ENCODE measurements at regions not wholly inside any gene's neighbourhood (a gene's known extent, or its start where the extent isn't known, plus 50 kb on each side); places are given as distances from the start of the nearest gene placed in this dataset.
"Not testable (repeated sequence)": the region's sequence is repeated elsewhere in the genome, so short reads cannot be mapped to it uniquely, and the experiment has no call there.

- ATAC-seq (ENCODE audit: low FRiP score in 2 of 2): peak; percentile 47 to 79
- not testable (repeated sequence) for H3K27ac ChIP-seq, DNase-seq, H3K9me3 ChIP-seq, H3K36me3 ChIP-seq, H3K27me3 ChIP-seq, H3K4me3 ChIP-seq, H3K4me1 ChIP-seq
- 17 to 56% methylated on average over 1 to 5 of the region's 11 CpGs for WGBS, 2 donors
Measured at GRCh38 chr16:22572331-22573224, 61.9 kb downstream of the NPIPB5 start.

- not testable (repeated sequence) for H3K27ac ChIP-seq, H3K4me1 ChIP-seq, H3K4me3 ChIP-seq, H3K36me3 ChIP-seq, DNase-seq, H3K9me3 ChIP-seq, H3K27me3 ChIP-seq
- no CpG with 5 or more reads among the region's 26 CpGs for whole genome bisulfite sequencing, 2 donors
- peak; percentile 89 to 97 for ATAC-seq (ENCODE audit: low FRiP score in 2 of 2)
Measured at GRCh38 chr16:22573225-22573530, 62.5 kb downstream of the NPIPB5 start.

GRCh38 chr16:22576506-22576905 lies 65.8 kb downstream of the NPIPB5 start:
- H3K27me3 ChIP-seq; H3K36me3 ChIP-seq; H3K9me3 ChIP-seq; H3K4me1 ChIP-seq; H3K27ac ChIP-seq; H3K4me3 ChIP-seq; ATAC-seq (ENCODE audit: low FRiP score in 2 of 2); DNase-seq: not testable (repeated sequence)
- WGBS, 2 donors: 65 to 80% methylated on average over 4 to 6 of the region's 6 CpGs

- H3K27me3 ChIP-seq; H3K27ac ChIP-seq; H3K9me3 ChIP-seq; ATAC-seq (ENCODE audit: low FRiP score in 2 of 2); H3K4me3 ChIP-seq; DNase-seq; H3K4me1 ChIP-seq; H3K36me3 ChIP-seq: not testable (repeated sequence)
- WGBS, 2 donors: 91 to 93% methylated on average over 6 of the region's 6 CpGs
Measured at GRCh38 chr16:22583195-22583594, 72.5 kb downstream of the NPIPB5 start.

- H3K4me3 ChIP-seq; H3K27ac ChIP-seq; H3K36me3 ChIP-seq; H3K4me1 ChIP-seq; H3K27me3 ChIP-seq; ATAC-seq (ENCODE audit: low FRiP score in 2 of 2); H3K9me3 ChIP-seq; DNase-seq: not testable (repeated sequence)
- 89 to 94% methylated on average over 1 of the region's 3 CpGs for WGBS, 2 donors
Measured at GRCh38 chr16:22584459-22584858, 73.8 kb downstream of the NPIPB5 start.

- DNase-seq; H3K4me3 ChIP-seq; H3K27ac ChIP-seq; ATAC-seq (ENCODE audit: low FRiP score in 2 of 2); H3K4me1 ChIP-seq; H3K9me3 ChIP-seq; H3K27me3 ChIP-seq; H3K36me3 ChIP-seq: not testable (repeated sequence)
- no CpG with 5 or more reads among the region's 5 CpGs for WGBS, 2 donors
Measured at GRCh38 chr16:22584941-22585340, 74.2 kb downstream of the NPIPB5 start.

- H3K4me1 ChIP-seq; H3K27me3 ChIP-seq; DNase-seq; H3K27ac ChIP-seq; H3K36me3 ChIP-seq; ATAC-seq (ENCODE audit: low FRiP score in 2 of 2); H3K4me3 ChIP-seq; H3K9me3 ChIP-seq: not testable (repeated sequence)
- WGBS, 2 donors: 100% methylated on average over 1 to 2 of the region's 3 CpGs
Measured at GRCh38 chr16:22585431-22585830, 74.7 kb downstream of the NPIPB5 start.

- not testable (repeated sequence) for H3K4me3 ChIP-seq; DNase-seq; H3K4me1 ChIP-seq; ATAC-seq (ENCODE audit: low FRiP score in 2 of 2); H3K27me3 ChIP-seq; H3K36me3 ChIP-seq; H3K9me3 ChIP-seq; H3K27ac ChIP-seq
- WGBS, 2 donors: no CpG with 5 or more reads among the region's 5 CpGs
Measured at GRCh38 chr16:22586732-22587131, 76.0 kb downstream of the NPIPB5 start.

GRCh38 chr16:22589757-22590156 lies 79.1 kb downstream of the NPIPB5 start:
- H3K36me3 ChIP-seq; H3K4me1 ChIP-seq; ATAC-seq (ENCODE audit: low FRiP score in 2 of 2); H3K4me3 ChIP-seq; H3K27ac ChIP-seq; H3K9me3 ChIP-seq; DNase-seq; H3K27me3 ChIP-seq: not testable (repeated sequence)
- WGBS, 2 donors: 81 to 93% methylated on average over 4 of the region's 4 CpGs

GRCh38 chr16:22596445-22597045 lies 85.9 kb downstream of the NPIPB5 start:
- H3K9me3 ChIP-seq; H3K27me3 ChIP-seq; H3K4me1 ChIP-seq; H3K4me3 ChIP-seq; H3K36me3 ChIP-seq; ATAC-seq (ENCODE audit: low FRiP score in 2 of 2); DNase-seq; H3K27ac ChIP-seq: not testable (repeated sequence)
- no CpG with 5 or more reads among the region's 8 CpGs for WGBS, 2 donors

- H3K36me3 ChIP-seq; H3K9me3 ChIP-seq; H3K27ac ChIP-seq; H3K27me3 ChIP-seq; H3K4me1 ChIP-seq; DNase-seq; ATAC-seq (ENCODE audit: low FRiP score in 2 of 2); H3K4me3 ChIP-seq: not testable (repeated sequence)
- WGBS, 2 donors: 100% methylated on average over 1 to 3 of the region's 11 CpGs
Measured at GRCh38 chr16:22603744-22604143, 93.1 kb downstream of the NPIPB5 start.

- H3K27me3 ChIP-seq, H3K9me3 ChIP-seq, H3K4me1 ChIP-seq, H3K27ac ChIP-seq, H3K4me3 ChIP-seq, H3K36me3 ChIP-seq, DNase-seq: not testable (repeated sequence)
- ATAC-seq (ENCODE audit: low FRiP score in 2 of 2): peak; percentile 56 to 91
Measured at GRCh38 chr16:22606619-22607018, 95.9 kb downstream of the NPIPB5 start.

GRCh38 chr16:22609798-22610197 lies 99.1 kb downstream of the NPIPB5 start:
- DNase-seq, H3K27ac ChIP-seq, H3K36me3 ChIP-seq, H3K4me3 ChIP-seq, H3K4me1 ChIP-seq, H3K27me3 ChIP-seq, H3K9me3 ChIP-seq: not testable (repeated sequence)
- WGBS, 2 donors: no CpG with 5 or more reads among the region's 2 CpGs
- peak in 1 of 2 donors; percentile 10 for ATAC-seq (ENCODE audit: low FRiP score in 2 of 2)

Data from upper lobe of left lung (tissue), 6 donors.